NCI-H1092 (cell line): ENCODE measurements at regions not wholly inside any gene's neighbourhood (a gene's known extent, or its start where the extent isn't known, plus 50 kb on each side); places are given as distances from the start of the nearest gene placed in this dataset.
"Not testable (repeated sequence)": the region's sequence is repeated elsewhere in the genome, so short reads cannot be mapped to it uniquely, and the experiment has no call there.

Experiments
- DNase-seq: peaks from one replicate; lab custom pipeline; 2025; lab: John Stamatoyannopoulos, UW

- no peak for DNase-seq
These were observed 182.4 kb upstream of the ATP10B start for GRCh38 chr5:161034451-161034850.

GRCh38 chr5:161030229-161030628 is 178.2 kb upstream of the ATP10B start:
- no peak for DNase-seq

GRCh38 chr5:161027763-161028162 is 175.8 kb upstream of the ATP10B start:
- DNase-seq: no peak

- DNase-seq: no peak
These were observed 171.5 kb upstream of the ATP10B start for GRCh38 chr5:161023551-161023950.

- no peak for DNase-seq
These were observed 170.1 kb upstream of the ATP10B start for GRCh38 chr5:161022151-161022550.

- DNase-seq: no peak
These were observed 157.8 kb upstream of the ATP10B start for GRCh38 chr5:161009817-161010216.

- no peak for DNase-seq
These were observed 157.2 kb upstream of the ATP10B start for GRCh38 chr5:161009194-161009593.

- no peak for DNase-seq
These were observed 155.9 kb upstream of the ATP10B start for GRCh38 chr5:161007879-161008278.

- DNase-seq: no peak
These were observed 150.6 kb upstream of the ATP10B start for GRCh38 chr5:161002571-161003074.

GRCh38 chr5:161001604-161002003 is 149.6 kb upstream of the ATP10B start:
- DNase-seq: no peak

- DNase-seq: not testable (repeated sequence)
These were observed 149.1 kb upstream of the ATP10B start for GRCh38 chr5:161001142-161001541.

- no peak for DNase-seq
These were observed 139.2 kb upstream of the ATP10B start for GRCh38 chr5:160991205-160991604.

- no peak for DNase-seq
These were observed 127.4 kb upstream of the ATP10B start for GRCh38 chr5:160979385-160979784.

GRCh38 chr5:160978944-160979343 is 126.9 kb upstream of the ATP10B start:
- DNase-seq: no peak

- no peak for DNase-seq
These were observed 124.2 kb upstream of the ATP10B start for GRCh38 chr5:160976181-160976580.

- no peak for DNase-seq
These were observed 118.7 kb upstream of the ATP10B start for GRCh38 chr5:160970605-160971191.

- DNase-seq: no peak
These were observed 117.6 kb upstream of the ATP10B start for GRCh38 chr5:160969645-160970044.

GRCh38 chr5:160968480-160968879 is 116.5 kb upstream of the ATP10B start:
- no peak for DNase-seq

GRCh38 chr5:160966921-160967320 is 114.9 kb upstream of the ATP10B start:
- DNase-seq: no peak

GRCh38 chr5:160961761-160962160 is 109.8 kb upstream of the ATP10B start:
- DNase-seq: no peak

- no peak for DNase-seq
These were observed 109.0 kb upstream of the ATP10B start for GRCh38 chr5:160961038-160961437.

GRCh38 chr5:160960592-160960991 is 108.6 kb upstream of the ATP10B start:
- DNase-seq: no peak

- DNase-seq: no peak
These were observed 107.8 kb upstream of the ATP10B start for GRCh38 chr5:160959804-160960203.

- DNase-seq: no peak
These were observed 105.4 kb upstream of the ATP10B start for GRCh38 chr5:160957312-160957861.
